Femur (tissue), 1 donor: ENCODE measurements at regions not wholly inside any gene's neighbourhood (a gene's known extent, or its start where the extent isn't known, plus 50 kb on each side); places are given as distances from the start of the nearest gene placed in this dataset.
"Not testable (repeated sequence)": the region's sequence is repeated elsewhere in the genome, so short reads cannot be mapped to it uniquely, and the experiment has no call there.

ENCODE experiments used
- DNase-seq: peaks from one replicate; pipeline ENCODE4 v3.0.0-alpha.2; 2017

GRCh38 chr5:85549836-85550599 is 1067.7 kb upstream of the COX7C start:
- no peak for DNase-seq

DNA sequence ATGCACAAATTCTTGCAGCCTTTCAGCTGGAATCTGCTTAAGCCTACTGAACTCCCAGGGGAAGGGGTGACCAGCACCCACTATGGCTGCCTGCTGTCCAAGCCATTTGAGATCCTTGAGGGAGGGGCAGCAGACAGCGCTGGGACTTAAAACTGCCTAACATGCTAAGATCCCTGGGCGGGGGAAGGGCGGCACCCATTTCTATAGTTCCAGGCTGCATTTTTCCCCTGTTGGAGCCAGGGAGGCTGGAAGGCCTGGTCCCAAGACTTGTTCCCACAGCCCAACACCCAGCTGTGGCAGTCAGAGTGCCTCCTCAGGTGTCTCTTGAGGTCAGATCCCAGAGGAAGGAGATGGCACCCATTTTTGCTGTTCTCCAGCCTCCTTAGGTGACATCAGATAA is 1061.3 kb upstream of the COX7C start:
- no peak for DNase-seq

GRCh38 chr5:85576666-85577065 is 1041.1 kb upstream of the COX7C start:
- no peak for DNase-seq

DNA sequence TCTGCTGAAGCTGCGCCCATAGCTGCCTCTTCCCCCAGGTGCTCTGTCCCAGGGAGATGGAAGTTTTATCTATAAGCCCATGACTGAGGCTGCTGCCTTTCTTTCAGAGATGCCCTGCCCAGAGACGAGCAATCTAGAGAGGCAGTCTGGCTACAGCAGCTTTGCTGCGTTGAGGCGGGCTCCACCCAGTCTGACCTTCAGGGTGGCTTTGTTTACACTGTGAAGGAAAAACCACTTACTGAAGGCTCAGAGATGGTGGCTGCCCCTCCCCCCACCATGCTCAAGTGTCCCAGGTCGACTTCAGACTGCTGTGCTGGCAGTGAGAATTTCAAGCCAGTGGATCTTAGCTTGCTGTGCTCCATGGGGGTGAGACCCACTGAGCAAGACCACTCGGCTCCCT is 1029.9 kb upstream of the COX7C start:
- DNase-seq, result not testable (repeated sequence)

- DNase-seq, result not testable (repeated sequence)
Measured at GRCh38 chr5:85588268-85588667, 1029.5 kb upstream of the COX7C start.

GRCh38 chr5:85590764-85591163 is 1027.0 kb upstream of the COX7C start:
- no peak for DNase-seq

GRCh38 chr5:85591311-85591710 is 1026.4 kb upstream of the COX7C start:
- DNase-seq, result no peak

DNA sequence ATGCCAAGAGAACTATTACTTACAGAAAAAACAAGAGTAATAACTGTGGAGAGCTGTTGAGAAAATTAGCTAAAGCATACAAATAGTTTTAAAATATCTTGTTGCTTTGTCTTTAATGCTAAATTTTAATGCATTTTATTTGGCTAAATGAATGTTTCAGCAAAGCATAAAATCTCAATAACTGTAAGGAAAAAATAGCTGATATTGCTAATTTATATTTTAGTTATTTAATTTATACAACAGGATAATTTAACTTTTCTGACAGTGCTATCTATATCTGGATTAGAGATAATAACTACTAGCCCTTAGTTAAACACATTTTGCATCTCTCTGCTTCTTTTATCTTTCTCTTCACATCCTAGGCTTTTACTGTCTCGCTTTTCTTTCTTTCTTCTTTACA is 1014.9 kb upstream of the COX7C start:
- no peak for DNase-seq

GRCh38 chr5:85604378-85604777 is 1013.4 kb upstream of the COX7C start:
- DNase-seq, result no peak

DNA sequence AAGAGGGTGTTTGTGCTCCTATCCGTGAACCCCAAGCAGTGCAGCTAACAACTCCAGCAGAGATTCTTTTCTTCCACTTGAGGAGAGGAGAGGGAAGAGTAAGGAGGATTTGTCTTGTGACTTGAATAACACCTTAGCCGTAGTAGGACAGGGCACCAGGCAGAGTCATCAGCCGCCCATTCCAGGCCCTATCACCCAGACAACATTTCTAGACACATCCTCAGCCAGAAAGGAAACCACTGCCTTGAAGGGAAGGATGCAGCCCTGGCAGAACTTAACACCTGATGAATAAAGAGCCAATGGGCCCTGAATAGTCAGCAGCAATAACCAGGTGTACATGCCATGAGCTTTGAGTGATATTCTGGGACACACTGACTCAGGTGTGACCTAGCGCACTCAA is 1013.0 kb upstream of the COX7C start:
- DNase-seq, result no peak

- DNase-seq, result no peak
Measured at GRCh38 chr5:85605381-85605780, 1012.4 kb upstream of the COX7C start.

- DNase-seq, result no peak
Measured at GRCh38 chr5:85614489-85614888, 1003.3 kb upstream of the COX7C start.

GRCh38 chr5:85621668-85622067 is 996.1 kb upstream of the COX7C start:
- DNase-seq, result no peak

GRCh38 chr5:85628153-85628552 is 989.6 kb upstream of the COX7C start:
- no peak for DNase-seq

- DNase-seq, result not testable (repeated sequence)
Measured at GRCh38 chr5:85638495-85639125, 979.1 kb upstream of the COX7C start.

GRCh38 chr5:85646036-85646435 is 971.7 kb upstream of the COX7C start:
- no peak for DNase-seq

DNA sequence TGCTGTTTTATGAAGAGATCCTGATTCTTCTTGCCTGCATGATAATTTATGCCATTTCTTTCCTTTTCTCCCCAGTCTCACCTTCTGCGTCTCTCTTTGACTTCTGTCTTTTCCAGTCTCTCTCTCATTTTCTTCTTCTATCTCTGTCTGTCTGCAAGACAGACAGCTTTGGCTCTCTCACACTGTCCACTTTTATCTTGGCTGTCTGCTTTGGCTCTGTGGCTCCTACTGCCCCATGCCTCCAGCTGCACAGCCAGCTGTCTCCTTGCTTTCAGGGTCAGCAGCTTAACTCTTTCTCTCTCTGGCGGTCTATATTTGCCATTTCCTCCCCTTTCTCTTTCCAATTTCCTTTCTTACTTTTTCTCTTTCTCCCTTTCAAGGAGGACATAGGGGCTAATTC is 971.1 kb upstream of the COX7C start:
- no peak for DNase-seq

DNA sequence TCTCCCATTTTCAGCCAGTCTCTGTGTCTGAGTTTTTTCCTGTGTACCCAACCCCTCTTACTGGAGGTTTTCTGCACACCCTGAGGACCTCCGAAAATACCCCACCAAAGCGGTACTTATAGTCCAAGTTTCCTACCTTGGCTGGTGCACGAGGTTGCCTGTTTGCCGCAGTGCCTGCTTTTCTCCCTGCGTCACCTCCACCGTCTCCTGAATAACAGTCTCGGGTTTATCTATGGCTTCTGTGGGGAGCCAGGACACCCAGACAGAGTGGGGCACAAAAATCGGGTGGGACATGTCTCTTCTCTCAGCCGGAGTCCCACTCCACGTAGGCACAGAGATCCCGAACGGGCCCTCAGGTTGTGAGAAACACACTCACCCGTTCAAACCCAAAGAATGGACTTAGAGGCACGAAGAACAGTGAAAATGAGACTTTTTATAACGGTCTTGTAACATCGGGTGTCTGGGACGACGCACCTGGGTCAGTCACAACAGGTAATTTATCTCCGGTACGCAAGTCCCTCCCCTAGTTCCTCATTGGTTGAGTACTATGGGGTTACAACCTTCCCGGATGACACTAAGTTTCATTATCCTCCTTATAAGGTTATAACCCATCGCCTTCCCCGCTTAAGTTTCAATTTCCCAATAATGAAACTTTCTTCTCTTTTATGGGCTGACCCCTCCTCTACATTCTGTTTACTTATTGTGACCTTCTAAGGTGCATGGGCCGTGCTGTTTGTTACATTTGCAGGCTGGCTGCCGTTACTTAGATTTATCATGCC is 970.2 kb upstream of the COX7C start:
- no peak for DNase-seq

DNA sequence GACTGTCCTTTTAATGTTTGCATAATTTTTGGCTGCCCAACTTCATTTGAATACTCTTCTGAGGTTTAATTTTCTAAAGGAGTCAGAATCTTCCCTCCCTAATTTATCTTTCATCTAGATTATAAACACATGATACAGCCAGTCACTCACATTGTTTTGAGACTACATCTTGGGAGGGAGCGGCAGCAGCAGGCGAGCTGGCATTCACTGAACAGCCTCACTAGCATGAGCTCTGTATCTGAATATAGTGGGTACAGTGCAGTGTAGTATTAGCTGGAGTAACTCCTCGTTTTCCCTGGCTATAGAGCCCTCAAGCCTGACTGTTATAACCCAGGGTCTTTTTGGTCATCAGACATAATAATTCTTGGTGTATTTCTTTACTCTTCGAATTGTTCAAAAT is 969.2 kb upstream of the COX7C start:
- no peak for DNase-seq

DNA sequence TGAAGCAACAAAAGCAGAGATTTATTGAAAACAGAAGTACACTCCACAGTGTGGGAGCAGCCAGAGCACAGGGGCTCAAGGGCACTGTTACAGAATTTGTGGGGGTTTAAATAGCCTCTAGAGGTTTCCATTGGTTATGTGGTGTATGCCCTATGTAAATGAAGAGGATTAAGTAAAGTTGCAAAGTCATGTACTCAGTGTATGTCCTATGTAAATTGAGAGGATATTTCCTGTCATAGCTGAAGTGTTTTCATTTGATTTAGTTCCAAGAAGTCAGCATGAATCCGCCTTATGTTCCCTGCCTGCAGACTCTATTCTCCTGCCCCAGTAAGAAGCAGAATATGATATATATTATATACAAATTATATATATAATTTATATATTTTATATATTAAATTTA is 966.0 kb upstream of the COX7C start:
- no peak for DNase-seq

GRCh38 chr5:85654144-85654543 is 963.6 kb upstream of the COX7C start:
- DNase-seq, result not testable (repeated sequence)

GRCh38 chr5:85656050-85656449 is 961.7 kb upstream of the COX7C start:
- DNase-seq, result no peak

DNA sequence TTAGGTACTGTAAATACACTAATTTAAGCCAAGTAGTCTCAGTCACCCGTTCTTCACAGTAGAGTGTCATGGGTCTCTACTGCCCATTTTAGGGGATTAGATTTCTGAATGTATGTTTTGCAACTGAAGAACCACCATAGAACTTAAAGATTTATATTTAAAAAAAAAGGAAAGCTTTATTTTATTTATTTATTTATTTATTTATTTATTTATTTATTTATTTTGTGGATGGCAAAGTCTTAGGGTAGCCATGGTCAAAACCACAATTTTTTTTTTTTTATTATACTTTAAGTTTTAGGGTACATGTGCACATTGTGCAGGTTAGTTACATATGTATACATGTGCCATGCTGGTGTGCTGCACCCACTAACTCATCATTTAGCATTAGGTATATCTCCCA is 960.4 kb upstream of the COX7C start:
- not testable (repeated sequence) for DNase-seq
